Right lobe of liver (tissue), 6 donors: ENCODE measurements at regions not wholly inside any gene's neighbourhood (a gene's known extent, or its start where the extent isn't known, plus 50 kb on each side); places are given as distances from the start of the nearest gene placed in this dataset.

Experiments used
- ATAC-seq, 4 donors: fragments of 200-7000 bp; cut with Tn5 transposase; one replicate each; pipeline ENCODE4 v1.9.1; 2020; ENCODE audit warnings: mild to moderate bottlenecking in 4 of 4, moderate library complexity in 4 of 4
- DNase-seq, 3 donors: peaks; one replicate each; pipeline ENCODE4 v3.0.0-alpha.2; 2020
- H3K27ac ChIP-seq, 3 donors: fragments of 200-600 bp; one replicate each; pipeline ENCODE4 v1.8.0; 2022
- H3K27me3 ChIP-seq, 2 donors: fragments of 200-600 bp; one replicate each; pipeline ENCODE4 v1.8.0; 2022
- H3K36me3 ChIP-seq, 4 donors: fragments of 200-600 bp; sonication (generic) in 1 of 4; one replicate each; pipeline versions ENCODE4 v1.5.1 to v1.8.0; 2017 to 2022; ENCODE audit warnings: control low read depth in 1 of 4
- H3K4me1 ChIP-seq, 4 donors: fragments of 200-600 bp; sonication (generic) in 1 of 4; one replicate each; pipeline versions ENCODE4 v1.5.1 to v1.8.0; 2017 to 2022; ENCODE audit warnings: control low read depth in 1 of 4
- H3K4me3 ChIP-seq, 3 donors: fragments of 200-600 bp; one replicate each; pipeline ENCODE4 v1.8.0; 2022
- H3K9me3 ChIP-seq, 4 donors: fragments of 200-600 bp; sonication (generic) in 1 of 4; one replicate each; pipeline versions ENCODE4 v1.5.1 to v1.8.0; 2017 to 2022; ENCODE audit warnings: control low read depth in 1 of 4
- CTCF ChIP-seq, 4 donors: fragments of 200-600 bp in 3 of 4; fragments of 450-650 bp in 1 of 4; IDR thresholded peaks; one replicate each; pipeline versions ENCODE4 v1.5.1 to v1.8.0; 2016 to 2022; ENCODE audit warnings: antibody characterized with exemption in 4 of 4, mild to moderate bottlenecking in 2 of 4
- POLR2A ChIP-seq: fragments of 450-650 bp; IDR thresholded peaks from one replicate; pipeline ENCODE4 v1.6.1; 2017; ENCODE audit warnings: antibody characterized with exemption, mild to moderate bottlenecking
- WGBS: methylation state at CpG from one replicate; pipeline ENCODE4 v1.1.6; 2018; ENCODE audit warnings: low coverage, low lambda C conversion rate; ENCODE audit not compliant: insufficient coverage; ENCODE audit errors: missing lambda C conversion rate; 5-methylcytosine and 5-hydroxymethylcytosine counted together
- intact Hi-C, 2 donors: fragments of 100-400 bp; cut with DNase I; formaldehyde crosslinking; loops; one replicate each; pipeline versions ENCODE4 v1.11.2 to v1.14.1; 2022
- donor health status: DM: no; HTN: yes; CAD: no.
- donor health status: DM: no; HTN: no; CAD: no.
- donor health status: DM: no; HTN: no; CAD: no.
- donor health status: DM: no; HTN: yes; CAD: no.
- donor health status: DM: no; HTN: yes; CAD: no.

- Histone ChIP-seq H3K4me1 (no peaks in the 10 kb centered on the region), H3K4me3 (no peak overlapping the region), H3K27ac (no peak overlapping the region), H3K36me3 (no peaks in the 10 kb centered on the region), H3K9me3 (no peaks in the 10 kb centered on the region), H3K27me3 (no peaks in the 10 kb centered on the region)
- TF ChIP-seq POLR2A (no peak), CTCF (IDR thresholded peaks at IDR 0.05) (no peak)
- intact Hi-C loops, result no loop called here
- DNase-seq (no peak), ATAC-seq (no peak)
- WGBS, result 82% methylated on average over 2 of the region's 2 CpGs
Observed at GRCh38 chr9:22382331-22382730, 64.3 kb upstream of the DMRTA1 start.

- Histone ChIP-seq H3K27me3 (no peaks in the 10 kb centered on the region), H3K4me3 (no peak overlapping the region), H3K9me3 (no peaks in the 10 kb centered on the region), H3K36me3 (no peaks in the 10 kb centered on the region), H3K27ac (no peak overlapping the region), H3K4me1 (no peaks in the 10 kb centered on the region)
- no peak for DNase-seq
- intact Hi-C loops, result no loop called here
- WGBS, result 62% methylated on average over 2 of the region's 2 CpGs
- TF ChIP-seq CTCF (IDR thresholded peaks at IDR 0.05) (no peak), POLR2A (no peak)
- ATAC-seq, result no peak
Observed at GRCh38 chr9:22383718-22384117, 62.9 kb upstream of the DMRTA1 start.

GRCh38 chr9:22389271-22389670, 57.4 kb upstream of the DMRTA1 start:
- Histone ChIP-seq H3K27me3 (no peaks in the 10 kb centered on the region), H3K9me3 (no peaks in the 10 kb centered on the region), H3K27ac (no peak overlapping the region), H3K4me1 (no peaks in the 10 kb centered on the region), H3K4me3 (no peak overlapping the region), H3K36me3 (no peaks in the 10 kb centered on the region)
- 55% methylated on average over 4 of the region's 5 CpGs for WGBS
- TF ChIP-seq POLR2A, result no peak
- no peak for TF ChIP-seq CTCF (IDR thresholded peaks at IDR 0.05)
- no peak for DNase-seq
- intact Hi-C loops, result no loop called here
- ATAC-seq, result no peak

- no peaks in the 10 kb centered on the region for H3K27me3 ChIP-seq
- no peaks in the 10 kb centered on the region for H3K36me3 ChIP-seq
- no peak overlapping the region for H3K4me3 ChIP-seq
- no peaks in the 10 kb centered on the region for H3K9me3 ChIP-seq
- DNase-seq, result no peak
- TF ChIP-seq CTCF (IDR thresholded peaks at IDR 0.05) (no peak), POLR2A (no peak)
- no peak overlapping the region for H3K27ac ChIP-seq
- WGBS, result 75% methylated on average over 3 of the region's 3 CpGs
- intact Hi-C loops, result no loop called here
- H3K4me1 ChIP-seq, result no peaks in the 10 kb centered on the region
- ATAC-seq, result no peak
Observed at GRCh38 chr9:22392523-22392922, 54.1 kb upstream of the DMRTA1 start.

GRCh38 chr9:22395687-22396141, 50.9 kb upstream of the DMRTA1 start:
- TF ChIP-seq CTCF (IDR thresholded peaks at IDR 0.05) (no peak), POLR2A (no peak)
- no peak overlapping the region for H3K27ac ChIP-seq
- DNase-seq (no peak), ATAC-seq (no peak)
- no peaks in the 10 kb centered on the region for H3K4me1 ChIP-seq
- intact Hi-C loops, result no loop called here
- no peaks in the 10 kb centered on the region for H3K36me3 ChIP-seq
- no peaks in the 10 kb centered on the region for H3K27me3 ChIP-seq
- H3K4me3 ChIP-seq, result no peak overlapping the region
- H3K9me3 ChIP-seq, result no peaks in the 10 kb centered on the region
- 52% methylated on average over 2 of the region's 2 CpGs for WGBS
